HG03175 (cell line): ENCODE measurements at regions not wholly inside any gene's neighbourhood (a gene's known extent, or its start where the extent isn't known, plus 50 kb on each side); places are given as distances from the start of the nearest gene placed in this dataset.

Experiments
- ATAC-seq: cut with Tn5 transposase; IDR thresholded peaks from one replicate; pipeline ENCODE4 v1.9.1; 2021; ENCODE audit warnings: mild to moderate bottlenecking, moderate library complexity; ENCODE audit not compliant: unreplicated experiment

- ATAC-seq = no peak
These were observed 266.8 kb downstream of the NEDD1 start for GRCh38 chr12:97173688-97174410.

GRCh38 chr12:97177481-97177880 is 270.4 kb downstream of the NEDD1 start:
- no peak for ATAC-seq

GRCh38 chr12:97181571-97182265 is 274.7 kb downstream of the NEDD1 start:
- no peak for ATAC-seq

GRCh38 chr12:97182769-97183168 is 275.7 kb downstream of the NEDD1 start:
- ATAC-seq = no peak

GRCh38 chr12:97184127-97184773 is 277.2 kb downstream of the NEDD1 start:
- no peak for ATAC-seq

- ATAC-seq = no peak
These were observed 277.0 kb upstream of the RMST start for GRCh38 chr12:97185567-97185966.

GRCh38 chr12:97194546-97194945 is 268.1 kb upstream of the RMST start:
- ATAC-seq = no peak

GRCh38 chr12:97200181-97200580 is 262.4 kb upstream of the RMST start:
- no peak for ATAC-seq

- no peak for ATAC-seq
These were observed 259.2 kb upstream of the RMST start for GRCh38 chr12:97203408-97203807.

GRCh38 chr12:97209997-97210396 is 252.6 kb upstream of the RMST start:
- no peak for ATAC-seq

- ATAC-seq = no peak
These were observed 251.1 kb upstream of the RMST start for GRCh38 chr12:97211416-97211930.

GRCh38 chr12:97216848-97217247 is 245.8 kb upstream of the RMST start:
- ATAC-seq = no peak

- ATAC-seq = no peak
These were observed 240.2 kb upstream of the RMST start for GRCh38 chr12:97222391-97222790.

GRCh38 chr12:97223419-97223818 is 239.2 kb upstream of the RMST start:
- ATAC-seq = no peak

GRCh38 chr12:97229004-97229403 is 233.6 kb upstream of the RMST start:
- no peak for ATAC-seq

- no peak for ATAC-seq
These were observed 227.5 kb upstream of the RMST start for GRCh38 chr12:97235102-97235501.

- no peak for ATAC-seq
These were observed 216.2 kb upstream of the RMST start for GRCh38 chr12:97246368-97246767.

GRCh38 chr12:97250483-97250882 is 212.1 kb upstream of the RMST start:
- no peak for ATAC-seq

- ATAC-seq = no peak
These were observed 204.9 kb upstream of the RMST start for GRCh38 chr12:97257726-97258125.

- no peak for ATAC-seq
These were observed 203.5 kb upstream of the RMST start for GRCh38 chr12:97259098-97259497.

GRCh38 chr12:97260786-97261185 is 201.8 kb upstream of the RMST start:
- no peak for ATAC-seq

- ATAC-seq = no peak
These were observed 195.4 kb upstream of the RMST start for GRCh38 chr12:97267166-97267565.
